LNCaP clone FGC (cell line): ENCODE measurements at regions not wholly inside any gene's neighbourhood (a gene's known extent, or its start where the extent isn't known, plus 50 kb on each side); places are given as distances from the start of the nearest gene placed in this dataset.
"Not testable (repeated sequence)": the region's sequence is repeated elsewhere in the genome, so short reads cannot be mapped to it uniquely, and the experiment has no call there.

Experiments
- DNase-seq: peaks from one replicate; pipeline ENCODE4 v3.0.0-alpha.2; 2011; ENCODE audit warnings: low read depth
- H3K4me3 ChIP-seq: 2 replicates; pipeline ENCODE4 v1.5.1; 2011; ENCODE audit warnings: mild to moderate bottlenecking, low read depth, low read length, control low read depth
- TF ChIP-seq, protein P1 (sequence below): IDR thresholded peaks from 2 replicates; pipeline ENCODE4 v1.5.1; 2012; ENCODE audit warnings: mild to moderate bottlenecking; ENCODE audit not compliant: control insufficient read depth, insufficient read depth; ENCODE audit errors: extremely low read depth

DNA sequence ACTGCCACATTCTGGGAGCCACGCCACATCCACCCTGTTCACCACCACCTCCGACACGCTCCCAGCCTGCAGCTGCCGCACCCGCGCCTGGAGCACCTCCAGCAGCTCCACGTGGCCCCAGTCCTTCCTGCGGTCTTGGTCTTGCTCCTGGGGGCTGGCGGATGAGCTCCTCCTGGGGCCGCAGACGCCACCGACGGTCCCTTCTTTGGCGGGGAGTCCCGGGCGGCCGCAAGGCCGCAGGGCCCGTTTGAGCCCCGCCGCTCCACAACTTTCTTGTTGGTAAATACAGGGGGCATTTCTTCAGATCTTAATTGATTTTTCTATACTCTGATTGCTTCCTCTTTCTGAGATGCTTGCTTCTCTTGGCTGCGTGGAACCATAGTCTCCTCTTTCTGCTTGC is 75.3 kb upstream of the MED13 start:
- no peak overlapping the region for H3K4me3 ChIP-seq

DNA sequence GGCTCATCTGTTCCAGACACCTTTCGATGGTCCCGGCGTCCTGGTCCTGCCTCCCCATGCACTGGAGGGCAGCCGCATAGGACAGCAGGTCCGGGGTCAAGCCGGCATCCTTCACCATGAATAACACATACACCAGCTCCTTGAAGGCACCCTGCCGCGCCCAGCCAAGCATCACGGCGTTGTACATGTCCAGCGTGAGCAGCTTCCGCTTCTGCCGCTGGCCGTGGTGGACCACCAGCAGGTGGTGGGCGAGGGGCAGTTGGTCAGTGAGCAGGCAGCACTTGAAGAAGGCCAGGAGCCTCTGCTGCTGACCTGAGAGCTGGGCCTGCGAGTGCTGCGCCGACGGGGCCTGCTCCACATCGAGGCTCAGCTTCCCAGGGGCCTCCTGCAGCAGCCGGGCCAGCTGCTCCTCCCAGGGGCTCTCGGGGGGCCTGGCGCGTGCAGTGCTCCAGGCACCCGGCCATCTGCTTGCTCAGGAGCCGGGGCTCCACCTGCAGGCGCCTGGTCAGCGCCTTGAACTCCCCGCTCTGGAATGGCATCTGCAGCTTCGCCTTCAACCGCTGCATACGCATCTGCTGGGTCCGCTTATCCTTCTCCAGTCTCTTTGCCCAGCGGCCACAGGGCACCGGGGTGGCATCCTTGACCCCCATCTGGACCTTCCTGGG is 74.7 kb upstream of the MED13 start:
- DNase-seq, H3K4me3 ChIP-seq: not testable (repeated sequence)

More for the DNA sequence above, 75.3 kb upstream of the MED13 start:
- no peak for DNase-seq
- TF ChIP-seq, protein P1, sequence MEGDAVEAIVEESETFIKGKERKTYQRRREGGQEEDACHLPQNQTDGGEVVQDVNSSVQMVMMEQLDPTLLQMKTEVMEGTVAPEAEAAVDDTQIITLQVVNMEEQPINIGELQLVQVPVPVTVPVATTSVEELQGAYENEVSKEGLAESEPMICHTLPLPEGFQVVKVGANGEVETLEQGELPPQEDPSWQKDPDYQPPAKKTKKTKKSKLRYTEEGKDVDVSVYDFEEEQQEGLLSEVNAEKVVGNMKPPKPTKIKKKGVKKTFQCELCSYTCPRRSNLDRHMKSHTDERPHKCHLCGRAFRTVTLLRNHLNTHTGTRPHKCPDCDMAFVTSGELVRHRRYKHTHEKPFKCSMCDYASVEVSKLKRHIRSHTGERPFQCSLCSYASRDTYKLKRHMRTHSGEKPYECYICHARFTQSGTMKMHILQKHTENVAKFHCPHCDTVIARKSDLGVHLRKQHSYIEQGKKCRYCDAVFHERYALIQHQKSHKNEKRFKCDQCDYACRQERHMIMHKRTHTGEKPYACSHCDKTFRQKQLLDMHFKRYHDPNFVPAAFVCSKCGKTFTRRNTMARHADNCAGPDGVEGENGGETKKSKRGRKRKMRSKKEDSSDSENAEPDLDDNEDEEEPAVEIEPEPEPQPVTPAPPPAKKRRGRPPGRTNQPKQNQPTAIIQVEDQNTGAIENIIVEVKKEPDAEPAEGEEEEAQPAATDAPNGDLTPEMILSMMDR, result no peak

DNA sequence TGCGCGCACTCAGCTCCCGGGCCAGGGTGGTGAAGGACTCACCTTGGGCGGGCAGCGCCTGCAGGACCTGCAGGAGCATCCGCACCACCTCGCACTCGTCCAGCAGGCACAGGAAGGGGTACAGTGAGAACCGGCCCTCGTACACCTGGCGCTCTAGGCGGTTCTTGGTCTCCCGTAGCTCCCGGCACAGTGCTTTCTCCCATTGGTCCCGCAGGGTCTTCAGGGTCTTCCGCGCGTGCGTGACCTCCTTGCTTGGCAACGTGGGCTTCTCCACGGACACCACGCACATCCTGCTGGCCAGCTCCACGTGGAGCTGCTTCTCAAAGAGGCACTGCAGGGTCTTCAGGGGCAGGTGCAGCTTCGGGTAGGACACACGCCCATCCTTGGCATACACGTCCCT is 74.1 kb upstream of the MED13 start:
- TF ChIP-seq, protein P1, result no peak

DNA sequence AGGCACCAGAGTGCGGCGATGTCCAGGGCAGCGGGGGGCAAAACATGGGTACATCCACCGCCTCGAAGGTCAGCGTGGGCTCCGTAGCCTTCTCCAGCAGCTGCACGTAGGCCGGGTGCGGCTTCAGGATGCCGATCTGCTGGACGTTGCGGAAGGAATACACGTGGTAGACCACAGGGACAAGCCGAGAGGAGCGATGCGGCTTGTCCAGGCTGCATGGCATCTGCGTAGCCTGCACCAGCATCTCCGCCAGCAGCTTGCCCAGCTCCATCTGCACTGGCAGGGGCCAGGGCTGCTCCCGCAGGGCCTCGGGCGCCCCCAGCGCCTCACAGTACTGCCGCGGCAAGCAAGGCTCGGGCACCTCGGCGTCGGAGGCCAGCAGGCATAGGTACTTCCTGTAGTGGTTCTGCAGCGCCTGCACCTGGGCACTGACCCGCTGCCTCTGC is 73.6 kb upstream of the MED13 start:
- not testable (repeated sequence) for H3K4me3 ChIP-seq, DNase-seq

More for the DNA sequence above, 74.1 kb upstream of the MED13 start:
- no peak for DNase-seq
- no peak overlapping the region for H3K4me3 ChIP-seq

DNA sequence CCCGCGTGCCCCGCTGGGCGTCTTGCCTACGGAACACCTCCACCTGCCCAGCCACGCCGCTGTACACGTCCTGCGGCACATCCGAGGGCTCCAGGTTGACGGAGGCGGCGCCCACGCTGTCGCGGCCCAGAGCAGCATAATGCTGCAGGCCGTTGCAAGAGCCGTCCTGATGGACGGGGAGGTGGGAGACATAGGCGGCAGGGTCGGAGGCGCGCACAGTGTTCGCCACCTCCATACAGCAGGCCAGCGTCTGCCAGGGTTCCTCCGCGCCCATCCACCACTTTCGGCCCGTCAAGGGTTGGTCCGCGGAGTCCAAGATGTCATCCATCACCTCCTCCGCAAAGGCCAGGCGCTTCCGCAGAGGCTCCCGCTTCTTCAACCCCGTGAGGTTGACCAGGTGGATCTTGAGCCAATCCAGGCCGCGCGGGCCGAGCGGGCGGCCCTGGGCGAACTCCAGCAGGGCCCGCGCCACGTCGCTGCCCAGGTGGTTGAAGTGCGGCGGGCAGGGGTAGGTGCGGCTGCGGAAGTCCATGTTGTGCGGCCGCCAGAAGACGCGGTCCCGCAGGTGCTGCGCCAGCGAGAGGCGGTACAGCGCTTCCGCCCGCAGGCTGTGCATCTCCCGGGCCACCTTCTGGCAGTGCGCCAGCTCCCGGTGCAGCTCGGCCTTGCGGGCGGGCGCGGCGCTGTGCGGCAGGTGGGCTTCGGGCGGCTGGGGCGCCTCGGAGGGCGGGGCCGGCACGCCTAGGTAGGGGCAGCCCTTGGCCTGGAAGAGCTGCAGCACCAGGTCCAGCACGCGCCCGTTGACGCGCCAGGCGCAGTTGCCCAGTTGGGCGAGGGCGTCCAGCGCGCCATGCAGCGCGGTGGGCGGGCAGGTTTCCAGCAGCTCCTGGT is 72.9 kb upstream of the MED13 start:
- not testable (repeated sequence) for DNase-seq, H3K4me3 ChIP-seq

DNA sequence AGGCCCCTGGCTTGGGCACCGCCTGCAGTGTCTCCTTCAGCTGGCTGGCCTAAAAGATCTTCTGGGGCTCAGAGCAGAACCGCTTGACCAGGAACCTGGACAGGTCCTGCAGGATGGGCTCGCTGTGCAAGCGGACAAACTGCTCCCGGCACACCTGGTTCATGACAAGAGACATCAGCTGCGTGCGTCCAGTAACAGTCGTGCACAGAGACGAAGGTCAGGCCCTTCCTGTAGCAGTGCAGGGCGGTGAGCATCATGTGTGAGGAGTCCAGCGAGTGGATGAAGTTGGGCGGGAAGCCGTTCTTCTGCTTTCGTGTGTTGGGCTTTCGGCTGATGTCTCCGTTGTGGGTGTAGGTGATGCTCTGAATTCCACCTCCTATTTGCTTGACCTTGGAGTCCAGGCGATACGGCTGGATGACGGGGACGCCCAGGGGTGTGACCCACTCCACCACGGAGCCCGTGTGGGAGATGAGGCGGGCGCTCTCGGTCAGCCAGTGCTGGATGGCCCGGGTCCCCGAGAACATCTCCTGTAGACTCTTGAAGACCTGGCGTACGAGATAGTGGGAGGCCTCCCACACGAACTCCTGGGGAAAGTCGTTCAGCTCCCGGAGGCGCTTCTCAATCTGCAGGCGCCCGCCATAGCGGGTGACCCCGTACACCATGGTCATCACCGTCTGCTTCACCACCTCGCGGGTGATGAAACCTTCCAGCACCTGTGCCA is 72.1 kb upstream of the MED13 start:
- not testable (repeated sequence) for DNase-seq, H3K4me3 ChIP-seq

DNA sequence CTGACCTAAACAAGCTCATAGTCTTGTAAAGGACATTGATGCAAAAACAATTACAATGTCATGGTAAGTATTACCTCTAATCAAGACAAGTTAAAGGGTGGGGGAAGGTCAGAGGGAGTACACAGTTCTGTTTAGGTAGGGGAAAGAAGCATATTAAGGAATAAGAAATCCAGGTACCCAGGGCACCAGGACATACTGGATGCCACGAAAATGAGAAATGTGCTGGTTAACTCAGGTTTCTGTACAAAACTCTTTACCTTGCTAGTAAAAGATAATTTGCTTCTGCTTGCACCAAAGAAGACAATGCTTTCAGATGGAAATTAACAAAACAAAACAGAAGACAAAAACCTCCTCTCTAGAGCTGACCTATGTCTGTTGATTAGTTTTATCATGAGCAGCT is 70.7 kb upstream of the MED13 start:
- DNase-seq, result no peak
- TF ChIP-seq, protein P1, result no peak
- H3K4me3 ChIP-seq, result no peak overlapping the region

DNA sequence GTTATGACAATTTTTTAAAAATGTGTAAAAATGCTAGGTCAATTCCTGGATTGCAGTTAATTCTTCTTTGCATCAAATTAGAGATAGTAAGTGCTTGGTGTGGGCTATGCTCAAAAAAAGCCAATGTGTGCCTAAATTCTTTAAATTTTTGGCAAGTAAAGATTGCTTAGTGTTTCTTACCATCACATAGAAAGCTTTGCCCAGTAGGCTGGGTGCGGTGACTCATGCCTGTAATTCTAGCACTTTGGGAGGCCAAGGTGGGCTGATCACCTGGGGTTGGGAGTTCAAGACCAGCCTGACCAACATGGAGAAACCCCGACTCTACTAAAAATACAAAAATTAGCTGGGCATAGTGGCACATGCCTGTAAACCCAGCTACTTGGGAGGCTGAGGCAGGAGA is 70.0 kb upstream of the MED13 start:
- not testable (repeated sequence) for H3K4me3 ChIP-seq, DNase-seq

DNA sequence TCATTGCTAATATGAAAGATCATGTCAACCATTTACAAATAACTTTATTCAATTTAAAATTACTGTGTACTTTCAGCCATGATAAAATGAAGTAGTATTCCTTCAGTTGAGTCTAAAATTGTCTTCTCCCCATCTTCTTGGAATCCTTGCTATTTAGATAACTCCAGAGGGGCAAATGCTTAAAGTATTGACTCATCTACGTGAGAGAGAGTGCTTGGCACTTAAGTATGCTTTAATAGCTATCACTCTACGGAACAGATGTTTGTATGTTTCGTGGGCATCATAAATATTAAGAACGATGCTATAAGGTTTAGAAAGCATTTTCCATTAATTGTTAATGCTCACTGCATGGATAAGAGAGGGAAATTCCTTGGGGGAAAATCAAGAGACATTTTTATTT is 69.3 kb upstream of the MED13 start:
- H3K4me3 ChIP-seq, result no peak overlapping the region
- TF ChIP-seq, protein P1, result no peak
- DNase-seq, result no peak

DNA sequence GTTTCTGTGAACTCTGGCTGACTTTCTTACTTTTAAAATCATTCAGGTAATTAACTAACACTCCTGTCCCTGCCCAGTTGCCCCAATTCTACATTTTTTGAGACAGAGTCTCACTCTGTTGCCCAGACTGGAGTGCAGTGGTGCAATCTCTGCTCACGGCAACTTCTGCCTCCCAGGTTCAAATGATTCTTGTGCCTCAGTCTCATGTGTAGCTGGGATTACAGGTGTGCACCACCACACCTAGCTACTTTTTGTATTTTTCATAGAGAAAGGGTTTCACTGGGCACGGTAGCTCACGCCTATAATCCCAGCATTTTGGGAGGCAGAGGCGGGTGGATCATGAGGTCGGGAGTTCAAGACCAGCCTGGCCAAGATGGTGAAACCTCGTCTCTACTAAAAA is 66.2 kb upstream of the MED13 start:
- not testable (repeated sequence) for H3K4me3 ChIP-seq, DNase-seq
